Neural cell (in vitro differentiated cells): ENCODE measurements at regions not wholly inside any gene's neighbourhood (a gene's known extent, or its start where the extent isn't known, plus 50 kb on each side); places are given as distances from the start of the nearest gene placed in this dataset.

ENCODE experiments used
- EP300 ChIP-seq: fragments of 450-650 bp; conservative IDR thresholded peaks from 2 replicates; pipeline ENCODE4 v1.6.1; 2014; ENCODE audit warnings: antibody characterized with exemption, mild to moderate bottlenecking, moderate library complexity; ENCODE audit not compliant: poor library complexity, severe bottlenecking
- EZH2 ChIP-seq: fragments of 200-600, 300-800 bp; shearing (Covaris generic), sonication (generic); IDR thresholded peaks from 2 replicates; pipeline ENCODE4 v1.6.1; 2014; ENCODE audit warnings: antibody characterized with exemption, low read length, borderline replicate concordance, mild to moderate bottlenecking; ENCODE audit not compliant: insufficient read depth, poor library complexity, severe bottlenecking
- POLR2AphosphoS5 ChIP-seq: IDR thresholded peaks from 2 replicates; pipeline ENCODE4 v1.6.1; 2012
- TF ChIP-seq, protein P1 (sequence below): fragments of 450-650 bp; IDR thresholded peaks from 2 replicates; pipeline ENCODE4 v1.5.1; 2014; ENCODE audit warnings: antibody characterized with exemption, mild to moderate bottlenecking, moderate library complexity; ENCODE audit not compliant: poor library complexity, severe bottlenecking

- TF ChIP-seq POLR2AphosphoS5 (no peak), EZH2 (no peak), EP300 (no peak)
- TF ChIP-seq, protein P1, sequence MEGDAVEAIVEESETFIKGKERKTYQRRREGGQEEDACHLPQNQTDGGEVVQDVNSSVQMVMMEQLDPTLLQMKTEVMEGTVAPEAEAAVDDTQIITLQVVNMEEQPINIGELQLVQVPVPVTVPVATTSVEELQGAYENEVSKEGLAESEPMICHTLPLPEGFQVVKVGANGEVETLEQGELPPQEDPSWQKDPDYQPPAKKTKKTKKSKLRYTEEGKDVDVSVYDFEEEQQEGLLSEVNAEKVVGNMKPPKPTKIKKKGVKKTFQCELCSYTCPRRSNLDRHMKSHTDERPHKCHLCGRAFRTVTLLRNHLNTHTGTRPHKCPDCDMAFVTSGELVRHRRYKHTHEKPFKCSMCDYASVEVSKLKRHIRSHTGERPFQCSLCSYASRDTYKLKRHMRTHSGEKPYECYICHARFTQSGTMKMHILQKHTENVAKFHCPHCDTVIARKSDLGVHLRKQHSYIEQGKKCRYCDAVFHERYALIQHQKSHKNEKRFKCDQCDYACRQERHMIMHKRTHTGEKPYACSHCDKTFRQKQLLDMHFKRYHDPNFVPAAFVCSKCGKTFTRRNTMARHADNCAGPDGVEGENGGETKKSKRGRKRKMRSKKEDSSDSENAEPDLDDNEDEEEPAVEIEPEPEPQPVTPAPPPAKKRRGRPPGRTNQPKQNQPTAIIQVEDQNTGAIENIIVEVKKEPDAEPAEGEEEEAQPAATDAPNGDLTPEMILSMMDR: no peak
Observed at GRCh38 chr19:30305346-30306060, 66.7 kb upstream of the ZNF536 start.
